C1 segment of cervical spinal cord (tissue), 14 donors: ENCODE measurements at regions not wholly inside any gene's neighbourhood (a gene's known extent, or its start where the extent isn't known, plus 50 kb on each side); places are given as distances from the start of the nearest gene placed in this dataset.
"Not testable (repeated sequence)": the region's sequence is repeated elsewhere in the genome, so short reads cannot be mapped to it uniquely, and the experiment has no call there.

Source experiments
- DNase-seq, 14 donors: peaks; one replicate each; lab custom pipeline; 2025; lab: John Stamatoyannopoulos, UW

- DNase-seq: no peak
These were observed 622.4 kb downstream of the TENT5A start for GRCh38 chr6:81130061-81130460.

GRCh38 chr6:81128671-81129070, 623.8 kb downstream of the TENT5A start:
- no peak for DNase-seq

GRCh38 chr6:81126150-81126549, 626.3 kb downstream of the TENT5A start:
- DNase-seq: no peak

- DNase-seq: no peak
These were observed 632.2 kb downstream of the TENT5A start for GRCh38 chr6:81120280-81120679.

- DNase-seq: no peak
These were observed 646.5 kb downstream of the TENT5A start for GRCh38 chr6:81105998-81106397.

GRCh38 chr6:81098109-81098814, 654.2 kb downstream of the TENT5A start:
- no peak for DNase-seq

- DNase-seq: not testable (repeated sequence)
These were observed 656.0 kb downstream of the TENT5A start for GRCh38 chr6:81096464-81096863.

GRCh38 chr6:81093051-81093450, 659.4 kb downstream of the TENT5A start:
- DNase-seq: no peak

GRCh38 chr6:81088145-81088544, 664.3 kb downstream of the TENT5A start:
- no peak for DNase-seq

- DNase-seq: no peak
These were observed 665.5 kb downstream of the TENT5A start for GRCh38 chr6:81086991-81087390.

GRCh38 chr6:81085431-81085790, 667.1 kb downstream of the TENT5A start:
- DNase-seq: no peak

GRCh38 chr6:81084776-81085430, 667.6 kb downstream of the TENT5A start:
- no peak for DNase-seq

- DNase-seq: peak in 6 of 14 donors; percentile 1 to 8 (median 2)
These were observed 676.5 kb downstream of the TENT5A start for GRCh38 chr6:81075974-81076373.

- no peak for DNase-seq
These were observed 679.2 kb downstream of the TENT5A start for GRCh38 chr6:81073318-81073717.

GRCh38 chr6:81071121-81071520, 681.4 kb downstream of the TENT5A start:
- DNase-seq: no peak

- DNase-seq: no peak
These were observed 685.4 kb downstream of the TENT5A start for GRCh38 chr6:81067057-81067456.

GRCh38 chr6:81063891-81064290, 688.6 kb downstream of the TENT5A start:
- no peak for DNase-seq

GRCh38 chr6:81054036-81054435, 698.4 kb downstream of the TENT5A start:
- no peak for DNase-seq

- DNase-seq: no peak
These were observed 700.5 kb downstream of the TENT5A start for GRCh38 chr6:81051952-81052351.

GRCh38 chr6:81049425-81050042, 702.9 kb downstream of the TENT5A start:
- no peak for DNase-seq

GRCh38 chr6:81031416-81031815, 721.1 kb downstream of the TENT5A start:
- DNase-seq: no peak

- DNase-seq: no peak
These were observed 726.4 kb downstream of the TENT5A start for GRCh38 chr6:81026041-81026553.

- DNase-seq: no peak
These were observed 728.8 kb downstream of the TENT5A start for GRCh38 chr6:81023709-81024108.
